Fibroblast of villous mesenchyme (primary cell): ENCODE measurements at regions not wholly inside any gene's neighbourhood (a gene's known extent, or its start where the extent isn't known, plus 50 kb on each side); places are given as distances from the start of the nearest gene placed in this dataset.
A peak's percentile ranks its signal among the peaks of the same experiment; 100 is the strongest.

Source experiments
- DNase-seq: peaks from one replicate; pipeline ENCODE4 v3.0.0-alpha.2; 2010; ENCODE audit warnings: low read depth
- H3K4me3 ChIP-seq: 2 replicates; pipeline ENCODE4 v1.5.1; 2011; ENCODE audit warnings: low read depth, mild to moderate bottlenecking, low read length
- CTCF ChIP-seq: IDR thresholded peaks from 2 replicates; pipeline ENCODE4 v1.5.1; 2012; ENCODE audit warnings: low read depth, mild to moderate bottlenecking, low read length; ENCODE audit not compliant: insufficient read depth

GRCh38 chr2:14530506-14530905 is 102.0 kb upstream of the LRATD1 start:
- DNase-seq: peak; percentile 48
- no peak for TF ChIP-seq CTCF
- H3K4me3 ChIP-seq: no peak overlapping the region

- no peak for DNase-seq
- H3K4me3 ChIP-seq: no peak overlapping the region
- no peak for TF ChIP-seq CTCF
Observed at GRCh38 chr2:14533131-14533757, 99.3 kb upstream of the LRATD1 start.

GRCh38 chr2:14535156-14535555 is 97.4 kb upstream of the LRATD1 start:
- no peak for DNase-seq
- no peak for TF ChIP-seq CTCF
- H3K4me3 ChIP-seq: no peak overlapping the region

- H3K4me3 ChIP-seq: no peak overlapping the region
- TF ChIP-seq CTCF: no peak
- no peak for DNase-seq
Observed at GRCh38 chr2:14536976-14537375, 95.5 kb upstream of the LRATD1 start.

- no peak for TF ChIP-seq CTCF
- DNase-seq: peak; percentile 18
- H3K4me3 ChIP-seq: no peak overlapping the region
Observed at GRCh38 chr2:14540015-14540414, 92.5 kb upstream of the LRATD1 start.

GRCh38 chr2:14543284-14543683 is 89.2 kb upstream of the LRATD1 start:
- no peak overlapping the region for H3K4me3 ChIP-seq
- TF ChIP-seq CTCF: no peak
- DNase-seq: peak; percentile 10

GRCh38 chr2:14544247-14544646 is 88.3 kb upstream of the LRATD1 start:
- no peak for TF ChIP-seq CTCF
- DNase-seq: no peak

More at GRCh38 chr2:14544247-14544646, 88.3 kb upstream of the LRATD1 start:
- H3K4me3 ChIP-seq: no peak overlapping the region
